GM12878 (cell line): ENCODE measurements at regions not wholly inside any gene's neighbourhood (a gene's known extent, or its start where the extent isn't known, plus 50 kb on each side); places are given as distances from the start of the nearest gene placed in this dataset.

ENCODE experiments used
- ATAC-seq: fragments of 200-7000 bp; cut with Tn5 transposase; 3 replicates; pipeline ENCODE4 v1.9.1; 2020; ENCODE audit warnings: mild to moderate bottlenecking, moderate library complexity
- BruUV-seq: library from RNA; stranded (reverse); fragments of 400-500 nt; replicated peaks from 2 replicates; lab custom pipeline; 2021; lab: Mats Ljungman, UMichigan
- CTCF ChIA-PET: fragments of 300-600 bp; sonication (Branson Sonifier 250); formaldehyde crosslinking; extraction: SDS; loops from one replicate; lab custom pipeline; 2021; ENCODE audit warnings: inconsistent platforms; lab: Yijun Ruan, JAX
- POLR2A ChIA-PET: fragments of 350-600 bp; formaldehyde crosslinking; extraction: SDS; loops from one replicate; lab custom pipeline; 2021; ENCODE audit warnings: inconsistent platforms; lab: Charles Lee
- RAD21 ChIA-PET: fragments of 300-600 bp; sonication (Branson Sonifier 250); formaldehyde crosslinking; loops from one replicate; lab custom pipeline; 2023; ENCODE audit warnings: antibody characterized with exemption; ENCODE audit not compliant: unreplicated experiment; lab: Charles Lee
- SMC1A ChIA-PET: fragments of 300-600 bp; sonication (Branson Sonifier 250); formaldehyde crosslinking; loops from one replicate; lab custom pipeline; 2023; ENCODE audit not compliant: unreplicated experiment, uncharacterized antibody; lab: Charles Lee
- DNase-seq: peaks from one replicate; pipeline ENCODE4 v3.0.0-alpha.2; 2011; ENCODE audit warnings: low read depth, low spot score
- FAIRE-seq: peaks from 3 replicates; lab custom pipeline; 2011; peaks lifted over from hg19 to GRCh38; lab: Jason Lieb, UNC
- H2AFZ ChIP-seq: 2 replicates; pipeline ENCODE4 v1.6.0; 2011; ENCODE audit warnings: low read depth, low read length, control low read depth; ENCODE audit not compliant: control insufficient read depth
- H3K27ac ChIP-seq: 2 replicates; pipeline ENCODE4 v1.5.1; 2011; ENCODE audit warnings: control low read depth; ENCODE audit not compliant: control insufficient read depth, insufficient read depth
- H3K27me3 ChIP-seq, 2 experiments: replicated peaks in 1 of 2; 2 replicates each; pipeline versions ENCODE4 v1.6.0 to v1.6.1; 2011; ENCODE audit warnings: low read length in 1 of 2; ENCODE audit not compliant: control insufficient read depth in 2 of 2, insufficient read depth in 2 of 2
- H3K36me3 ChIP-seq, 2 experiments: 2 replicates each; pipeline ENCODE4 v1.5.1; 2011; ENCODE audit warnings: low read length in 1 of 2; ENCODE audit not compliant: control insufficient read depth in 2 of 2, insufficient read depth in 2 of 2
- H3K4me1 ChIP-seq: 2 replicates; pipeline ENCODE4 v1.6.1; 2011; ENCODE audit warnings: mild to moderate bottlenecking, low read length, moderate library complexity, mixed read lengths; ENCODE audit not compliant: control insufficient read depth, insufficient read depth
- H3K4me2 ChIP-seq: 2 replicates; pipeline ENCODE4 v1.6.0; 2011; ENCODE audit warnings: control low read depth; ENCODE audit not compliant: control insufficient read depth, insufficient read depth
- H3K4me3 ChIP-seq: fragments of 200-600 bp; sonication (generic); 2 replicates; pipeline ENCODE4 v1.5.1; 2016
- H3K79me2 ChIP-seq: 2 replicates; pipeline ENCODE4 v1.6.0; 2011; ENCODE audit warnings: low read length; ENCODE audit not compliant: control insufficient read depth, insufficient read depth
- H3K9ac ChIP-seq: 2 replicates; pipeline ENCODE4 v1.8.0; 2011; ENCODE audit warnings: low read length, control low read depth, mixed read lengths; ENCODE audit not compliant: control insufficient read depth, insufficient read depth
- H3K9me3 ChIP-seq: replicated peaks from 3 replicates; pipeline ENCODE4 v1.5.1; 2011; ENCODE audit warnings: mild to moderate bottlenecking, low read length; ENCODE audit not compliant: control insufficient read depth, insufficient read depth
- H4K20me1 ChIP-seq: 2 replicates; pipeline ENCODE4 v1.6.0; 2011; ENCODE audit not compliant: control insufficient read depth, insufficient read depth
- HCFC1 ChIP-seq: fragments of 150-350 bp; IDR thresholded peaks from 2 replicates; pipeline ENCODE4 v1.6.1; 2014; ENCODE audit warnings: low read length
- IKZF1 ChIP-seq: fragments of 450-650 bp; conservative IDR thresholded peaks from 2 replicates; pipeline ENCODE4 v1.6.1; 2017; ENCODE audit warnings: antibody characterized with exemption, mild to moderate bottlenecking
- KAT2A ChIP-seq: conservative IDR thresholded peaks from 2 replicates; pipeline ENCODE4 v1.6.1; 2011; ENCODE audit warnings: low read depth, low read length; ENCODE audit not compliant: control insufficient read depth
- NBN ChIP-seq: fragments of 450-650 bp; IDR thresholded peaks from 2 replicates; pipeline ENCODE4 v1.6.1; 2016
- NFIC ChIP-seq: IDR thresholded peaks from 2 replicates; pipeline ENCODE4 v1.6.1; 2012; ENCODE audit warnings: low read depth, mild to moderate bottlenecking, inconsistent platforms, low read length, moderate library complexity
- NFYA ChIP-seq: IDR thresholded peaks from 2 replicates; pipeline ENCODE4 v1.6.1; 2011; ENCODE audit warnings: low read depth, mild to moderate bottlenecking, low read length, improper control_type of control experiment, borderline replicate concordance
- NR2F1 ChIP-seq: fragments of 450-650 bp; conservative IDR thresholded peaks from 2 replicates; pipeline ENCODE4 v1.6.1; 2017; ENCODE audit warnings: mild to moderate bottlenecking
- RELA ChIP-seq: fragments of 450-650 bp; IDR thresholded peaks from 2 replicates; pipeline ENCODE4 v1.8.0; 2014; ENCODE audit warnings: borderline replicate concordance; ENCODE audit not compliant: partially characterized antibody
- SREBF2 ChIP-seq: IDR thresholded peaks from 2 replicates; pipeline ENCODE4 v1.6.1; 2012; ENCODE audit warnings: mild to moderate bottlenecking, low read length
- SUPT20H ChIP-seq: IDR thresholded peaks from 2 replicates; pipeline ENCODE4 v1.6.1; 2011; ENCODE audit warnings: low read depth, mild to moderate bottlenecking, low read length, moderate library complexity, borderline replicate concordance; ENCODE audit not compliant: control insufficient read depth
- YBX1 ChIP-seq: fragments of 450-650 bp; IDR thresholded peaks from 2 replicates; pipeline ENCODE4 v1.6.1; 2016; ENCODE audit warnings: antibody characterized with exemption
- ZBTB33 ChIP-seq: fragments of 450-650 bp; IDR thresholded peaks from 2 replicates; pipeline ENCODE4 v1.6.1; 2017; ENCODE audit warnings: mild to moderate bottlenecking
- ZNF207 ChIP-seq: fragments of 450-650 bp; IDR thresholded peaks from 2 replicates; pipeline ENCODE4 v1.6.1; 2014; ENCODE audit warnings: antibody characterized with exemption, mild to moderate bottlenecking, borderline replicate concordance
- ZSCAN29 ChIP-seq: fragments of 450-650 bp; IDR thresholded peaks from 2 replicates; pipeline ENCODE4 v1.6.1; 2017; ENCODE audit warnings: mild to moderate bottlenecking, moderate library complexity
- WGBS: methylation state at CpG from one replicate; pipeline ENCODE4 v1.1.6; 2016; ENCODE audit warnings: low lambda C conversion rate; ENCODE audit not compliant: insufficient replicate concordance, insufficient coverage; ENCODE audit errors: missing lambda C conversion rate; 5-methylcytosine and 5-hydroxymethylcytosine counted together
- in situ Hi-C: fragments of 300-500 bp; cut with MboI; formaldehyde crosslinking; loops from 9 replicates; pipeline ENCODE4 v1.14.3; 2018; ENCODE audit warnings: mixed read lengths
- intact Hi-C: fragments of 100-400 bp; cut with micrococcal nuclease; formaldehyde crosslinking; loops from one replicate; pipeline ENCODE4 v1.14.2; 2022; ENCODE audit not compliant: unreplicated experiment
- TF ChIP-seq, protein P1 (sequence below): IDR thresholded peaks from 2 replicates; pipeline ENCODE4 v1.6.1; 2011; ENCODE audit warnings: mild to moderate bottlenecking, low read depth, low read length, moderate library complexity; ENCODE audit not compliant: insufficient replicate concordance
- TF ChIP-seq, protein P2 (sequence below): fragments of 450-650 bp; IDR thresholded peaks from 2 replicates; pipeline ENCODE4 v1.6.1; 2018; ENCODE audit warnings: mild to moderate bottlenecking, low read depth, moderate library complexity; ENCODE audit not compliant: partially characterized antibody
- TF ChIP-seq, protein P3 (sequence below): fragments of 450-650 bp; IDR thresholded peaks from 2 replicates; pipeline ENCODE4 v1.6.1; 2017; ENCODE audit warnings: mild to moderate bottlenecking, moderate library complexity

- no peak for ATAC-seq
- Histone ChIP-seq H4K20me1 (no peaks in the 10 kb centered on the region), H3K4me3 (no peak overlapping the region), H3K4me2 (no peak overlapping the region), H3K79me2 (no peaks in the 10 kb centered on the region), H3K36me3 (no peaks in the 10 kb centered on the region), H3K9me3 (no peaks in the 10 kb centered on the region), H2AFZ (no peak overlapping the region), H3K27me3 (no peaks in the 10 kb centered on the region), H3K27ac (no peak overlapping the region), H3K9ac (no peak overlapping the region), H3K4me1 (no peaks in the 10 kb centered on the region)
- ChIA-PET POLR2A (no interaction called here), SMC1A (no interaction called here), CTCF (interaction anchor here (0.5 kb wide), 1 partner anchor 12 kb away, joined by 3 read pairs; no protein-coding TSS in a partner anchor), RAD21 (no interaction called here)
- intact Hi-C loops: no loop called here
- BruUV-seq: no TSS peak
- FAIRE-seq: no peak
- in situ Hi-C loops: no loop called here
- WGBS: 25% methylated on average over 2 of the region's 2 CpGs
- DNase-seq: no peak
- TF ChIP-seq RELA (no peak), HCFC1 (no peak), NR2F1 (no peak), SUPT20H (no peak), IKZF1 (no peak), YBX1 (no peak), KAT2A (no peak), SREBF2 (no peak), NFIC (no peak), NBN (no peak), ZBTB33 (no peak), NFYA (no peak), ZSCAN29 (no peak), ZNF207 (no peak)
- TF ChIP-seq, protein P1, sequence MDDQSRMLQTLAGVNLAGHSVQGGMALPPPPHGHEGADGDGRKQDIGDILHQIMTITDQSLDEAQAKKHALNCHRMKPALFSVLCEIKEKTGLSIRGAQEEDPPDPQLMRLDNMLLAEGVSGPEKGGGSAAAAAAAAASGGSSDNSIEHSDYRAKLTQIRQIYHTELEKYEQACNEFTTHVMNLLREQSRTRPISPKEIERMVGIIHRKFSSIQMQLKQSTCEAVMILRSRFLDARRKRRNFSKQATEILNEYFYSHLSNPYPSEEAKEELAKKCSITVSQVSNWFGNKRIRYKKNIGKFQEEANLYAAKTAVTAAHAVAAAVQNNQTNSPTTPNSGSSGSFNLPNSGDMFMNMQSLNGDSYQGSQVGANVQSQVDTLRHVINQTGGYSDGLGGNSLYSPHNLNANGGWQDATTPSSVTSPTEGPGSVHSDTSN: no peak
- TF ChIP-seq, protein P2, sequence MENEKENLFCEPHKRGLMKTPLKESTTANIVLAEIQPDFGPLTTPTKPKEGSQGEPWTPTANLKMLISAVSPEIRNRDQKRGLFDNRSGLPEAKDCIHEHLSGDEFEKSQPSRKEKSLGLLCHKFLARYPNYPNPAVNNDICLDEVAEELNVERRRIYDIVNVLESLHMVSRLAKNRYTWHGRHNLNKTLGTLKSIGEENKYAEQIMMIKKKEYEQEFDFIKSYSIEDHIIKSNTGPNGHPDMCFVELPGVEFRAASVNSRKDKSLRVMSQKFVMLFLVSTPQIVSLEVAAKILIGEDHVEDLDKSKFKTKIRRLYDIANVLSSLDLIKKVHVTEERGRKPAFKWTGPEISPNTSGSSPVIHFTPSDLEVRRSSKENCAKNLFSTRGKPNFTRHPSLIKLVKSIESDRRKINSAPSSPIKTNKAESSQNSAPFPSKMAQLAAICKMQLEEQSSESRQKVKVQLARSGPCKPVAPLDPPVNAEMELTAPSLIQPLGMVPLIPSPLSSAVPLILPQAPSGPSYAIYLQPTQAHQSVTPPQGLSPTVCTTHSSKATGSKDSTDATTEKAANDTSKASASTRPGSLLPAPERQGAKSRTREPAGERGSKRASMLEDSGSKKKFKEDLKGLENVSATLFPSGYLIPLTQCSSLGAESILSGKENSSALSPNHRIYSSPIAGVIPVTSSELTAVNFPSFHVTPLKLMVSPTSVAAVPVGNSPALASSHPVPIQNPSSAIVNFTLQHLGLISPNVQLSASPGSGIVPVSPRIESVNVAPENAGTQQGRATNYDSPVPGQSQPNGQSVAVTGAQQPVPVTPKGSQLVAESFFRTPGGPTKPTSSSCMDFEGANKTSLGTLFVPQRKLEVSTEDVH: no peak
- TF ChIP-seq, protein P3, sequence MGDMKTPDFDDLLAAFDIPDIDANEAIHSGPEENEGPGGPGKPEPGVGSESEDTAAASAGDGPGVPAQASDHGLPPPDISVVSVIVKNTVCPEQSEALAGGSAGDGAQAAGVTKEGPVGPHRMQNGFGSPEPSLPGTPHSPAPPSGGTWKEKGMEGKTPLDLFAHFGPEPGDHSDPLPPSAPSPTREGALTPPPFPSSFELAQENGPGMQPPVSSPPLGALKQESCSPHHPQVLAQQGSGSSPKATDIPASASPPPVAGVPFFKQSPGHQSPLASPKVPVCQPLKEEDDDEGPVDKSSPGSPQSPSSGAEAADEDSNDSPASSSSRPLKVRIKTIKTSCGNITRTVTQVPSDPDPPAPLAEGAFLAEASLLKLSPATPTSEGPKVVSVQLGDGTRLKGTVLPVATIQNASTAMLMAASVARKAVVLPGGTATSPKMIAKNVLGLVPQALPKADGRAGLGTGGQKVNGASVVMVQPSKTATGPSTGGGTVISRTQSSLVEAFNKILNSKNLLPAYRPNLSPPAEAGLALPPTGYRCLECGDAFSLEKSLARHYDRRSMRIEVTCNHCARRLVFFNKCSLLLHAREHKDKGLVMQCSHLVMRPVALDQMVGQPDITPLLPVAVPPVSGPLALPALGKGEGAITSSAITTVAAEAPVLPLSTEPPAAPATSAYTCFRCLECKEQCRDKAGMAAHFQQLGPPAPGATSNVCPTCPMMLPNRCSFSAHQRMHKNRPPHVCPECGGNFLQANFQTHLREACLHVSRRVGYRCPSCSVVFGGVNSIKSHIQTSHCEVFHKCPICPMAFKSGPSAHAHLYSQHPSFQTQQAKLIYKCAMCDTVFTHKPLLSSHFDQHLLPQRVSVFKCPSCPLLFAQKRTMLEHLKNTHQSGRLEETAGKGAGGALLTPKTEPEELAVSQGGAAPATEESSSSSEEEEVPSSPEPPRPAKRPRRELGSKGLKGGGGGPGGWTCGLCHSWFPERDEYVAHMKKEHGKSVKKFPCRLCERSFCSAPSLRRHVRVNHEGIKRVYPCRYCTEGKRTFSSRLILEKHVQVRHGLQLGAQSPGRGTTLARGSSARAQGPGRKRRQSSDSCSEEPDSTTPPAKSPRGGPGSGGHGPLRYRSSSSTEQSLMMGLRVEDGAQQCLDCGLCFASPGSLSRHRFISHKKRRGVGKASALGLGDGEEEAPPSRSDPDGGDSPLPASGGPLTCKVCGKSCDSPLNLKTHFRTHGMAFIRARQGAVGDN: no peak
Observed at GRCh38 chr5:43926923-43927322, 323.9 kb downstream of the NNT start.
